GM12878 (cell line): ENCODE measurements at regions not wholly inside any gene's neighbourhood (a gene's known extent, or its start where the extent isn't known, plus 50 kb on each side); places are given as distances from the start of the nearest gene placed in this dataset.

Experiments
- ATAC-seq: fragments of 200-7000 bp; cut with Tn5 transposase; 3 replicates; pipeline ENCODE4 v1.9.1; 2020; ENCODE audit warnings: mild to moderate bottlenecking, moderate library complexity
- BruUV-seq: library from RNA; stranded (reverse); fragments of 400-500 nt; replicated peaks from 2 replicates; lab custom pipeline; 2021; lab: Mats Ljungman, UMichigan
- CTCF ChIA-PET: fragments of 300-600 bp; sonication (Branson Sonifier 250); formaldehyde crosslinking; extraction: SDS; loops from one replicate; lab custom pipeline; 2021; ENCODE audit warnings: inconsistent platforms; lab: Yijun Ruan, JAX
- POLR2A ChIA-PET: fragments of 350-600 bp; formaldehyde crosslinking; extraction: SDS; loops from one replicate; lab custom pipeline; 2021; ENCODE audit warnings: inconsistent platforms; lab: Charles Lee
- RAD21 ChIA-PET: fragments of 300-600 bp; sonication (Branson Sonifier 250); formaldehyde crosslinking; loops from one replicate; lab custom pipeline; 2023; ENCODE audit warnings: antibody characterized with exemption; ENCODE audit not compliant: unreplicated experiment; lab: Charles Lee
- SMC1A ChIA-PET: fragments of 300-600 bp; sonication (Branson Sonifier 250); formaldehyde crosslinking; loops from one replicate; lab custom pipeline; 2023; ENCODE audit not compliant: unreplicated experiment, uncharacterized antibody; lab: Charles Lee
- DNase-seq: peaks from one replicate; pipeline ENCODE4 v3.0.0-alpha.2; 2011; ENCODE audit warnings: low read depth, low spot score
- FAIRE-seq: peaks from 3 replicates; lab custom pipeline; 2011; peaks lifted over from hg19 to GRCh38; lab: Jason Lieb, UNC
- H2AFZ ChIP-seq: 2 replicates; pipeline ENCODE4 v1.6.0; 2011; ENCODE audit warnings: low read depth, low read length, control low read depth; ENCODE audit not compliant: control insufficient read depth
- H3K27ac ChIP-seq: 2 replicates; pipeline ENCODE4 v1.5.1; 2011; ENCODE audit warnings: control low read depth; ENCODE audit not compliant: control insufficient read depth, insufficient read depth
- H3K27me3 ChIP-seq, 2 experiments: replicated peaks in 1 of 2; 2 replicates each; pipeline versions ENCODE4 v1.6.0 to v1.6.1; 2011; ENCODE audit warnings: low read length in 1 of 2; ENCODE audit not compliant: control insufficient read depth in 2 of 2, insufficient read depth in 2 of 2
- H3K36me3 ChIP-seq, 2 experiments: 2 replicates each; pipeline ENCODE4 v1.5.1; 2011; ENCODE audit warnings: low read length in 1 of 2; ENCODE audit not compliant: control insufficient read depth in 2 of 2, insufficient read depth in 2 of 2
- H3K4me1 ChIP-seq: 2 replicates; pipeline ENCODE4 v1.6.1; 2011; ENCODE audit warnings: mild to moderate bottlenecking, low read length, moderate library complexity, mixed read lengths; ENCODE audit not compliant: control insufficient read depth, insufficient read depth
- H3K4me2 ChIP-seq: 2 replicates; pipeline ENCODE4 v1.6.0; 2011; ENCODE audit warnings: control low read depth; ENCODE audit not compliant: control insufficient read depth, insufficient read depth
- H3K4me3 ChIP-seq: fragments of 200-600 bp; sonication (generic); 2 replicates; pipeline ENCODE4 v1.5.1; 2016
- H3K79me2 ChIP-seq: 2 replicates; pipeline ENCODE4 v1.6.0; 2011; ENCODE audit warnings: low read length; ENCODE audit not compliant: control insufficient read depth, insufficient read depth
- H3K9ac ChIP-seq: 2 replicates; pipeline ENCODE4 v1.8.0; 2011; ENCODE audit warnings: low read length, control low read depth, mixed read lengths; ENCODE audit not compliant: control insufficient read depth, insufficient read depth
- H3K9me3 ChIP-seq: replicated peaks from 3 replicates; pipeline ENCODE4 v1.5.1; 2011; ENCODE audit warnings: mild to moderate bottlenecking, low read length; ENCODE audit not compliant: control insufficient read depth, insufficient read depth
- H4K20me1 ChIP-seq: 2 replicates; pipeline ENCODE4 v1.6.0; 2011; ENCODE audit not compliant: control insufficient read depth, insufficient read depth
- ATF3 ChIP-seq: IDR thresholded peaks from 2 replicates; pipeline ENCODE4 v1.6.1; 2011; ENCODE audit warnings: low read depth, mild to moderate bottlenecking, low read length, moderate library complexity, borderline replicate concordance; ENCODE audit errors: extremely low read depth
- BHLHE40 ChIP-seq, 2 experiments: fragments of 450-650 bp in 1 of 2; IDR thresholded peaks; 2 replicates each; pipeline ENCODE4 v1.6.1; 2011 to 2017; ENCODE audit warnings: low read depth in 2 of 2, borderline replicate concordance in 1 of 2, improper control_type of control experiment in 1 of 2, low read length in 1 of 2, mild to moderate bottlenecking in 1 of 2
- BRCA1 ChIP-seq: IDR thresholded peaks from 2 replicates; pipeline ENCODE4 v1.6.1; 2011; ENCODE audit warnings: low read depth, low read length, improper control_type of control experiment
- EP300 ChIP-seq, 2 experiments: fragments of 150-350 bp in 1 of 2; IDR thresholded peaks; 2 replicates each; pipeline ENCODE4 v1.6.1; 2011 to 2012; ENCODE audit warnings: low read depth in 2 of 2, low read length in 2 of 2, borderline replicate concordance in 1 of 2, improper control_type of control experiment in 1 of 2, inconsistent platforms in 1 of 2; ENCODE audit not compliant: control insufficient read depth in 1 of 2
- HCFC1 ChIP-seq: fragments of 150-350 bp; IDR thresholded peaks from 2 replicates; pipeline ENCODE4 v1.6.1; 2014; ENCODE audit warnings: low read length
- MEF2B ChIP-seq: fragments of 450-650 bp; IDR thresholded peaks from 2 replicates; pipeline ENCODE4 v1.6.1; 2018; ENCODE audit warnings: mild to moderate bottlenecking, moderate library complexity; ENCODE audit not compliant: partially characterized antibody, poor library complexity, severe bottlenecking
- MXI1 ChIP-seq: fragments of 150-350 bp; IDR thresholded peaks from 2 replicates; pipeline ENCODE4 v1.6.1; 2011; ENCODE audit warnings: low read depth, mild to moderate bottlenecking, inconsistent platforms, low read length, improper control_type of control experiment
- NR2F1 ChIP-seq: fragments of 450-650 bp; conservative IDR thresholded peaks from 2 replicates; pipeline ENCODE4 v1.6.1; 2017; ENCODE audit warnings: mild to moderate bottlenecking
- RAD51 ChIP-seq: fragments of 450-650 bp; IDR thresholded peaks from 2 replicates; pipeline ENCODE4 v1.6.1; 2016; ENCODE audit warnings: moderate library complexity, mild to moderate bottlenecking, inconsistent platforms
- REST ChIP-seq: IDR thresholded peaks from 2 replicates; pipeline ENCODE4 v1.6.1; 2012; ENCODE audit warnings: mild to moderate bottlenecking, low read depth, low read length
- SMAD5 ChIP-seq: IDR thresholded peaks from 2 replicates; pipeline ENCODE4 v1.6.1; 2016; ENCODE audit warnings: antibody characterized with exemption, low read depth
- SMARCA5 ChIP-seq: fragments of 450-650 bp; IDR thresholded peaks from 2 replicates; pipeline ENCODE4 v1.6.1; 2017; ENCODE audit warnings: mild to moderate bottlenecking
- YY1 ChIP-seq: IDR thresholded peaks from 2 replicates; pipeline ENCODE4 v1.6.1; 2011; ENCODE audit warnings: low read depth, mild to moderate bottlenecking, low read length
- ZBED1 ChIP-seq: IDR thresholded peaks from 2 replicates; pipeline ENCODE4 v1.6.1; 2016; ENCODE audit warnings: borderline replicate concordance
- ZSCAN29 ChIP-seq: fragments of 450-650 bp; IDR thresholded peaks from 2 replicates; pipeline ENCODE4 v1.6.1; 2017; ENCODE audit warnings: mild to moderate bottlenecking, moderate library complexity
- WGBS: methylation state at CpG from one replicate; pipeline ENCODE4 v1.1.6; 2016; ENCODE audit warnings: low lambda C conversion rate; ENCODE audit not compliant: insufficient replicate concordance, insufficient coverage; ENCODE audit errors: missing lambda C conversion rate; 5-methylcytosine and 5-hydroxymethylcytosine counted together
- in situ Hi-C: fragments of 300-500 bp; cut with MboI; formaldehyde crosslinking; loops from 9 replicates; pipeline ENCODE4 v1.14.3; 2018; ENCODE audit warnings: mixed read lengths
- intact Hi-C: fragments of 100-400 bp; cut with micrococcal nuclease; formaldehyde crosslinking; loops from one replicate; pipeline ENCODE4 v1.14.2; 2022; ENCODE audit not compliant: unreplicated experiment
- TF ChIP-seq, protein P1 (sequence below): fragments of 450-650 bp; IDR thresholded peaks from 2 replicates; pipeline ENCODE4 v1.6.1; 2014; ENCODE audit warnings: mild to moderate bottlenecking

DNA sequence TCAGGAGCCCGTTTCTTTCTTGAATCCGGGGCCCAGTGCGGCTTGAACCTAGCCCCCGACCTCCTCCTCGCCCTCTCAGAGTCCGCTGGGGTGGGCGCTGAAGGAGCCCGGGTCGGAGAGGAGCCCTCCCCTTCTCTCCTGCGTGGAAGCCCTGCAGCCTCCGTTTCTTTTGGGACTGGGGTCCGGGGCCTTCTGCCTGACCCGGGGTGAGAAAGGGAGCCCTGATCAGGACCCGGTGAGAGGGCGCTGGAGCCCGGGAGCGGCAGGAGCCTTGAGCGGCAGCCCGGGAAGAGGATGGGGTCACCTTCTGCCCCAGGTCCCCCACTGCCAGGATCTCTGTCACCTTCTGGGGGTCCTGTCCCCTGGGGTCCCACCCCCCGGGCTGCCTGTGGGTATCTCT is 162.3 kb downstream of the ZNF33B start:
- Histone ChIP-seq H2AFZ (no peak overlapping the region), H3K79me2 (no peaks in the 10 kb centered on the region), H3K4me1 (no peaks in the 10 kb centered on the region), H3K4me3 (no peak overlapping the region), H3K27ac (no peak overlapping the region), H3K27me3 (no peaks in the 10 kb centered on the region), H3K36me3 (no peaks in the 10 kb centered on the region), H3K9me3 (no peaks in the 10 kb centered on the region; the same call in 2 of the 3 replicates), H3K9ac (no peak overlapping the region), H4K20me1 (no peaks in the 10 kb centered on the region), H3K4me2 (no peak overlapping the region)
- no peak for FAIRE-seq
- DNase-seq, result no peak
- in situ Hi-C loops (no loop called here), intact Hi-C loops (no loop called here)
- WGBS, result 35% methylated on average over 20 of the region's 20 CpGs
- BruUV-seq, result no TSS peak
- POLR2A ChIA-PET, result no interaction called here
- CTCF ChIA-PET, result no interaction called here
- RAD21 ChIA-PET, result no interaction called here
- SMC1A ChIA-PET, result no interaction called here
- no peak for ATAC-seq
- TF ChIP-seq NR2F1 (no peak), SMARCA5 (no peak), YY1 (no peak), SMAD5 (no peak), MEF2B (no peak), RAD51 (no peak), REST (no peak), ZBED1 (no peak), ATF3 (no peak), BHLHE40 (IDR thresholded peaks at IDR 0.05; ENCODE audit: borderline replicate concordance in 1 of 2, low read depth in 2 of 2, low read length in 1 of 2) (no peak), MXI1 (no peak), BRCA1 (no peak), ZSCAN29 (no peak), HCFC1 (no peak), EP300 (IDR thresholded peaks at IDR 0.05; ENCODE audit: borderline replicate concordance in 1 of 2, control insufficient read depth in 1 of 2, low read depth in 2 of 2, low read length in 2 of 2) (no peak)
- TF ChIP-seq, protein P1, sequence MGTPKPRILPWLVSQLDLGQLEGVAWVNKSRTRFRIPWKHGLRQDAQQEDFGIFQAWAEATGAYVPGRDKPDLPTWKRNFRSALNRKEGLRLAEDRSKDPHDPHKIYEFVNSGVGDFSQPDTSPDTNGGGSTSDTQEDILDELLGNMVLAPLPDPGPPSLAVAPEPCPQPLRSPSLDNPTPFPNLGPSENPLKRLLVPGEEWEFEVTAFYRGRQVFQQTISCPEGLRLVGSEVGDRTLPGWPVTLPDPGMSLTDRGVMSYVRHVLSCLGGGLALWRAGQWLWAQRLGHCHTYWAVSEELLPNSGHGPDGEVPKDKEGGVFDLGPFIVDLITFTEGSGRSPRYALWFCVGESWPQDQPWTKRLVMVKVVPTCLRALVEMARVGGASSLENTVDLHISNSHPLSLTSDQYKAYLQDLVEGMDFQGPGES, result no peak
